ENCODE measurements at regions not wholly inside any gene's neighbourhood (a gene's known extent, or its start where the extent isn't known, plus 50 kb on each side); places are given as distances from the start of the nearest gene placed in this dataset.

- no peak overlapping the region for H3K4me3 ChIP-seq (ENCODE audit: low read depth, low read length)
- TF ChIP-seq CTCF (IDR thresholded peaks at IDR 0.05; ENCODE audit: control insufficient read depth, extremely low read depth, insufficient read depth): no peak
- DNase-seq (ENCODE audit: low read depth): no peak
These were observed 586.9 kb upstream of the KLHL1 start for GRCh38 chr13:70694996-70695715.

- DNase-seq (ENCODE audit: low read depth): no peak
- no peak overlapping the region for H3K4me3 ChIP-seq (ENCODE audit: low read depth, low read length)
- TF ChIP-seq CTCF (IDR thresholded peaks at IDR 0.05; ENCODE audit: control insufficient read depth, extremely low read depth, insufficient read depth): no peak
These were observed 560.7 kb upstream of the KLHL1 start for GRCh38 chr13:70668983-70669382.

- DNase-seq (ENCODE audit: low read depth): no peak
- no peak for TF ChIP-seq CTCF (IDR thresholded peaks at IDR 0.05; ENCODE audit: control insufficient read depth, extremely low read depth, insufficient read depth)
- no peak overlapping the region for H3K4me3 ChIP-seq (ENCODE audit: low read depth, low read length)
These were observed 560.0 kb upstream of the KLHL1 start for GRCh38 chr13:70668293-70668692.

GRCh38 chr13:70666883-70667556, 558.8 kb upstream of the KLHL1 start:
- H3K4me3 ChIP-seq (ENCODE audit: low read depth, low read length): no peak overlapping the region
- no peak for DNase-seq (ENCODE audit: low read depth)
- no peak for TF ChIP-seq CTCF (IDR thresholded peaks at IDR 0.05; ENCODE audit: control insufficient read depth, extremely low read depth, insufficient read depth)

GRCh38 chr13:70662231-70662940, 554.1 kb upstream of the KLHL1 start:
- no peak overlapping the region for H3K4me3 ChIP-seq (ENCODE audit: low read depth, low read length)
- no peak for DNase-seq (ENCODE audit: low read depth)
- no peak for TF ChIP-seq CTCF (IDR thresholded peaks at IDR 0.05; ENCODE audit: control insufficient read depth, extremely low read depth, insufficient read depth)

GRCh38 chr13:70644052-70644451, 535.8 kb upstream of the KLHL1 start:
- DNase-seq (ENCODE audit: low read depth): no peak
- no peak for TF ChIP-seq CTCF (IDR thresholded peaks at IDR 0.05; ENCODE audit: control insufficient read depth, extremely low read depth, insufficient read depth)
- no peak overlapping the region for H3K4me3 ChIP-seq (ENCODE audit: low read depth, low read length)

Data from LNCaP clone FGC (cell line).